Karpas-422 (cell line): ENCODE measurements at regions not wholly inside any gene's neighbourhood (a gene's known extent, or its start where the extent isn't known, plus 50 kb on each side); places are given as distances from the start of the nearest gene placed in this dataset.

Source experiments
- DNase-seq: peaks from one replicate; pipeline ENCODE4 v3.0.0-alpha.2; 2015
- H2AFZ ChIP-seq: fragments of 200-600 bp; sonication (generic); 2 replicates; pipeline ENCODE4 v1.6.1; 2014; ENCODE audit warnings: antibody characterized with exemption, low read length, mixed read lengths
- H3K27ac ChIP-seq: fragments of 200-600 bp; sonication (generic); 2 replicates; pipeline ENCODE4 v1.5.1; 2014; ENCODE audit warnings: mild to moderate bottlenecking, low read length, moderate library complexity
- H3K27me3 ChIP-seq: fragments of 200-600 bp; sonication (generic); 2 replicates; pipeline ENCODE4 v1.6.1; 2014; ENCODE audit warnings: low read length, mixed read lengths
- H3K36me3 ChIP-seq: fragments of 200-600 bp; sonication (generic); 2 replicates; pipeline ENCODE4 v1.6.1; 2014; ENCODE audit warnings: low read length, mixed read lengths; ENCODE audit not compliant: insufficient read depth
- H3K4me1 ChIP-seq: fragments of 200-600 bp; sonication (generic); 2 replicates; pipeline ENCODE4 v1.6.1; 2014; ENCODE audit warnings: mild to moderate bottlenecking, low read length, mixed read lengths
- H3K4me2 ChIP-seq: fragments of 200-600 bp; sonication (generic); 2 replicates; pipeline ENCODE4 v1.6.1; 2014; ENCODE audit warnings: low read length, low read depth, mild to moderate bottlenecking; ENCODE audit not compliant: poor library complexity, severe bottlenecking
- H3K4me3 ChIP-seq: fragments of 200-600 bp; sonication (generic); 2 replicates; pipeline ENCODE4 v1.5.1; 2014; ENCODE audit warnings: mild to moderate bottlenecking, antibody characterized with exemption, low read length, mixed read lengths
- H3K79me2 ChIP-seq: fragments of 200-600 bp; sonication (generic); 2 replicates; pipeline ENCODE4 v1.6.1; 2014; ENCODE audit warnings: mild to moderate bottlenecking, low read length, mixed read lengths
- H3K9ac ChIP-seq: fragments of 200-600 bp; sonication (generic); 2 replicates; pipeline ENCODE4 v1.6.0; 2014; ENCODE audit warnings: low read length
- H3K9me2 ChIP-seq: fragments of 200-600 bp; sonication (generic), shearing (Covaris generic); replicated peaks from 2 replicates; pipeline ENCODE4 v1.6.0; 2014; ENCODE audit warnings: mild to moderate bottlenecking, low read length, moderate library complexity; ENCODE audit not compliant: insufficient read depth
- H3K9me3 ChIP-seq: fragments of 300-700, 200-600 bp; sonication (generic); 2 replicates; pipeline ENCODE4 v1.6.1; 2014; ENCODE audit warnings: low read length, mixed read lengths
- H4K20me1 ChIP-seq: fragments of 200-600 bp; sonication (generic); 2 replicates; pipeline ENCODE4 v1.6.1; 2014; ENCODE audit warnings: mild to moderate bottlenecking, antibody characterized with exemption, low read length, low read depth; ENCODE audit not compliant: insufficient read depth

GRCh38 chr11:25327656-25328055 is 830.8 kb downstream of the LUZP2 start:
- Histone ChIP-seq H3K36me3 (no peaks in the 10 kb centered on the region), H3K9me2 (no peaks in the 10 kb centered on the region), H3K27me3 (no peaks in the 10 kb centered on the region), H3K9ac (no peak overlapping the region), H3K4me1 (no peaks in the 10 kb centered on the region), H3K4me3 (no peak overlapping the region), H2AFZ (no peak overlapping the region), H3K9me3 (no peaks in the 10 kb centered on the region), H3K79me2 (no peaks in the 10 kb centered on the region), H4K20me1 (no peaks in the 10 kb centered on the region), H3K4me2 (no peak overlapping the region), H3K27ac (no peak overlapping the region)
- DNase-seq, result no peak

GRCh38 chr11:25339281-25339680 is 842.4 kb downstream of the LUZP2 start:
- Histone ChIP-seq H3K9ac (no peak overlapping the region), H3K4me3 (no peak overlapping the region), H3K79me2 (no peaks in the 10 kb centered on the region), H3K36me3 (no peaks in the 10 kb centered on the region), H4K20me1 (no peaks in the 10 kb centered on the region), H3K9me2 (no peaks in the 10 kb centered on the region), H3K27ac (no peak overlapping the region), H3K4me2 (no peak overlapping the region), H3K9me3 (0 out of 2 replicates have a peak, but pooled peaks cover 3% of the 10 kb centered on the region), H3K27me3 (no peaks in the 10 kb centered on the region), H3K4me1 (no peaks in the 10 kb centered on the region), H2AFZ (no peak overlapping the region)
- DNase-seq, result no peak

GRCh38 chr11:25349537-25349936 is 852.7 kb downstream of the LUZP2 start:
- H3K4me2 ChIP-seq, result no peak overlapping the region
- no peak for DNase-seq
- no peak overlapping the region for H3K27ac ChIP-seq
- no peaks in the 10 kb centered on the region for H3K79me2 ChIP-seq
- H3K9me2 ChIP-seq, result no peaks in the 10 kb centered on the region
- H3K4me3 ChIP-seq, result no peak overlapping the region
- no peaks in the 10 kb centered on the region for H3K4me1 ChIP-seq
- no peaks in the 10 kb centered on the region for H4K20me1 ChIP-seq
- H2AFZ ChIP-seq, result no peak overlapping the region
- H3K27me3 ChIP-seq, result no peaks in the 10 kb centered on the region
- H3K9me3 ChIP-seq, result no peaks in the 10 kb centered on the region
- H3K9ac ChIP-seq, result no peak overlapping the region
- H3K36me3 ChIP-seq, result no peaks in the 10 kb centered on the region

GRCh38 chr11:25350899-25351803 is 854.3 kb downstream of the LUZP2 start:
- Histone ChIP-seq H4K20me1 (no peaks in the 10 kb centered on the region), H2AFZ (no peak overlapping the region), H3K36me3 (no peaks in the 10 kb centered on the region), H3K4me1 (no peaks in the 10 kb centered on the region), H3K9ac (no peak overlapping the region), H3K9me3 (no peaks in the 10 kb centered on the region), H3K4me3 (no peak overlapping the region), H3K4me2 (no peak overlapping the region), H3K9me2 (no peaks in the 10 kb centered on the region), H3K27ac (no peak overlapping the region), H3K79me2 (no peaks in the 10 kb centered on the region), H3K27me3 (no peaks in the 10 kb centered on the region)
- no peak for DNase-seq

- no peak overlapping the region for H3K27ac ChIP-seq
- H3K9me2 ChIP-seq, result no peaks in the 10 kb centered on the region
Observed at GRCh38 chr11:25357133-25357532, 860.3 kb downstream of the LUZP2 start.

GRCh38 chr11:25377466-25377865 is 880.6 kb downstream of the LUZP2 start:
- H3K4me3 ChIP-seq, result no peak overlapping the region
- peaks cover 1% of the 10 kb centered on the region; the same call in 1 of the 2 replicates for H3K9me3 ChIP-seq
- H3K4me2 ChIP-seq, result no peak overlapping the region
- no peaks in the 10 kb centered on the region for H3K4me1 ChIP-seq
- H3K9ac ChIP-seq, result no peak overlapping the region
- DNase-seq, result no peak
- H4K20me1 ChIP-seq, result no peaks in the 10 kb centered on the region
- H3K27ac ChIP-seq, result no peak overlapping the region
- H3K9me2 ChIP-seq, result no peaks in the 10 kb centered on the region
- no peaks in the 10 kb centered on the region for H3K27me3 ChIP-seq
- H3K36me3 ChIP-seq, result no peaks in the 10 kb centered on the region
- H2AFZ ChIP-seq, result no peak overlapping the region
- no peaks in the 10 kb centered on the region for H3K79me2 ChIP-seq

More at GRCh38 chr11:25357133-25357532, 860.3 kb downstream of the LUZP2 start:
- H2AFZ ChIP-seq, result no peak overlapping the region
- peaks cover 3% of the 10 kb centered on the region; the same call in 1 of the 2 replicates for H3K9me3 ChIP-seq
- no peaks in the 10 kb centered on the region for H3K79me2 ChIP-seq
- H3K4me2 ChIP-seq, result no peak overlapping the region
- no peak overlapping the region for H3K9ac ChIP-seq
- H3K4me3 ChIP-seq, result no peak overlapping the region
- no peak for DNase-seq
- H3K36me3 ChIP-seq, result no peaks in the 10 kb centered on the region
- no peaks in the 10 kb centered on the region for H3K27me3 ChIP-seq
- no peaks in the 10 kb centered on the region for H4K20me1 ChIP-seq
- no peaks in the 10 kb centered on the region for H3K4me1 ChIP-seq

GRCh38 chr11:25396847-25397246 is 900.0 kb downstream of the LUZP2 start:
- DNase-seq, result no peak

GRCh38 chr11:25408146-25408545 is 911.3 kb downstream of the LUZP2 start:
- no peaks in the 10 kb centered on the region for H3K79me2 ChIP-seq
- DNase-seq, result no peak
- no peak overlapping the region for H3K9ac ChIP-seq
- H3K36me3 ChIP-seq, result no peaks in the 10 kb centered on the region; the same call in 1 of the 2 replicates
- H3K4me3 ChIP-seq, result no peak overlapping the region
- H3K4me1 ChIP-seq, result no peaks in the 10 kb centered on the region
- H3K9me3 ChIP-seq, result no peaks in the 10 kb centered on the region
- no peak overlapping the region for H3K27ac ChIP-seq
- H2AFZ ChIP-seq, result no peak overlapping the region
- H3K27me3 ChIP-seq, result no peaks in the 10 kb centered on the region
- no peaks in the 10 kb centered on the region for H3K9me2 ChIP-seq
- no peak overlapping the region for H3K4me2 ChIP-seq
- H4K20me1 ChIP-seq, result no peaks in the 10 kb centered on the region

More at GRCh38 chr11:25396847-25397246, 900.0 kb downstream of the LUZP2 start:
- no peak overlapping the region for H3K4me2 ChIP-seq
- no peak overlapping the region for H2AFZ ChIP-seq
- no peaks in the 10 kb centered on the region for H3K4me1 ChIP-seq
- no peaks in the 10 kb centered on the region for H4K20me1 ChIP-seq
- no peak overlapping the region for H3K9ac ChIP-seq
- H3K27me3 ChIP-seq, result no peaks in the 10 kb centered on the region
- H3K36me3 ChIP-seq, result no peaks in the 10 kb centered on the region
- H3K4me3 ChIP-seq, result no peak overlapping the region
- H3K27ac ChIP-seq, result no peak overlapping the region
- no peaks in the 10 kb centered on the region for H3K9me3 ChIP-seq
- no peaks in the 10 kb centered on the region for H3K79me2 ChIP-seq
- H3K9me2 ChIP-seq, result no peaks in the 10 kb centered on the region
